ENCODE measurements at regions not wholly inside any gene's neighbourhood (a gene's known extent, or its start where the extent isn't known, plus 50 kb on each side); places are given as distances from the start of the nearest gene placed in this dataset.

GRCh38 chr2:120481446-120482194 is 135.7 kb downstream of the INHBB start:
- no peak for DNase-seq

DNA sequence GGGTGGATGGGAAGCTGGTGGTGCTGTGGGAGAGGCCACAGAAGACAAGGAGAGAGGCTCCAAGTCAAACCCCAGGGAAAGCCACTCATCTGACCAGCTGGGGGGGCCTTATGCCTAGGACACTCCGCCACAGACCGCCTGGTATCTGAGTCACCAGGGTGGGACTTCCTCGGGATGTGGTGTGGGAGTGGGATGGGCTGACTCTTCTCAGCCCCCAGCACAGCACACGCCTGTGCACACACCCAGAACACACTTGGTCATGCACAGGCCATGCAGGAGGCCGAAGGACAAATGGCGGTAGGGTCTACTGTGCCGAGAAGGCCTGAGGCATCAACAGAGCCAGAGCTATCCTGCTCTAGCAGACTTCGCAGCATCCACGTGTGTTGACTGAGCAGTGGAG is 136.4 kb downstream of the INHBB start:
- DNase-seq, result no peak

- DNase-seq, result no peak
Measured at GRCh38 chr2:120483355-120483754, 137.4 kb downstream of the INHBB start.

- no peak for DNase-seq
Measured at GRCh38 chr2:120485096-120485495, 139.2 kb downstream of the INHBB start.

GRCh38 chr2:120486441-120486840 is 140.5 kb downstream of the INHBB start:
- DNase-seq, result no peak

GRCh38 chr2:120486946-120487345 is 141.0 kb downstream of the INHBB start:
- DNase-seq, result no peak

DNA sequence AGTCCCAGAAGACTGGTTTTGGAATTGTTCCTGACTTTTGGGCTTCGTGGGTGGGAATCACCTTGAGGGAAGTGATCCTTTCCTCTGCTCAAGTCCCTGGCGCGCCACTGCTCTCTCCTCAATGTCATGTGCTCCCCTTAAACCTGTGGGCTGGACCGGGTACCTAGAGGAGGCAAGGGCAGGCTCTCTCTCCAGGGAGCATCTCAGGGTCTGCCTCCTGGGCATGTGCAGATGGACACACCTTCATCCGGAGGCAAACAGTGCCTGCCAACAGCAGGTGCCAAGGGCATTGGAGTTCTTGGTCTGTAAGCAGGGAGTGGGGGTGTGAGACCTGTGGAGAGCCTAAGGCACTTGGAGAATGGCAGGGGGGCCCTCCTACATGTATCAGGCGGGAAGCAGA is 142.6 kb downstream of the INHBB start:
- no peak for DNase-seq

DNA sequence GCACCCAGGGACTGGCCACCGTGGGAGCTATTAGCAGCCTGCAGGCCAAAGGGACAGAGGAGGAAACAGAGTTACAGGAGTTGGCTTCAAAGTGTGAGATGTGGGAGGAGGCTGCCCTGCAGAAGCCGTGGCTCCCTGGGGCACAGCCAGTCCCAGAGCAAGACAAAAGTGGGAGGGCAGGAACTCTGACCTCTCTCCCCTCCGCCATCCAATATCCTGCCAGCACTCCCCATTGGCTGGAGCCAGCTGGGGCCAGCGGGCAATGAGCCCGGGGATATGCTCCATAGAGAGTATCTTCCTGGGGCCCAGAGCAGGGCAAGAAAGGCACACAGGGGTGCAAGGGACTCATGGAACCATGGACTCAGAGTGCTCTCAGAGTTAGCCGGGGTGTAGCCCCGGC is 143.1 kb downstream of the INHBB start:
- no peak for DNase-seq

DNA sequence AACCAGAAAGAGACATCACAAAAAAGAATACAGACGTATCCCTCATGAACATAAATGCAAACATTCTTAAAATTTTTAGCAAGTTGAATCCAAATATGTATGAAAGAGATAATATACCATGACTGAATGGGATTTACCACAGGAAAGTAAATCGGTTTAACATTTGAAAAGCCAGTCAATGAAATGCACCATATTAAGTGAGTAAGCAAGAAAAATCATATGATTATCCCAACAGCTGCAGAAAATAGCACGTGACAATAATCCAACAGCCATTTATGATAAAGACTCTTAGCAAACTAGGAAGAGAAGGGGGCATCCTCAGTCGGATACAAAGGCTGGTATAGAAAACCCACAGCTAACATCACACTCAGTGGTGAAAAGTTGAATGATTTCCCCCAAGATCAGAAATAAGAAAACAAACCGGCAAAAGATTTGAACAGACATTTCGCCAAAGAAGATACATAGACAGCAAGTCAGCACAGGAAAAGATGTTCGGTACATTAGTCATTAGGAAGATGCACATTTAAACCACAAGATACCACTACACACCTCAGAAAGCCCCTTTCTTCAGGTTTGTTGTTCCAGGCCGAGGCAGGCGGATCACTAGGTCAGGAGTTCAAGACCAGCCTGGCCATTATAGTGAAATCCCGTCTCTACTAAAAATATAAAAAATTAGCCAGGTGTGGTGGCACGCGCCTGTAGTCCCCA is 144.3 kb downstream of the INHBB start:
- no peak for DNase-seq

GRCh38 chr2:120491111-120491625 is 145.2 kb downstream of the INHBB start:
- no peak for DNase-seq

GRCh38 chr2:120493231-120493630 is 147.3 kb downstream of the INHBB start:
- no peak for DNase-seq

- no peak for DNase-seq
Measured at GRCh38 chr2:120494446-120494845, 148.5 kb downstream of the INHBB start.

GRCh38 chr2:120495586-120495985 is 149.7 kb downstream of the INHBB start:
- DNase-seq, result no peak

DNA sequence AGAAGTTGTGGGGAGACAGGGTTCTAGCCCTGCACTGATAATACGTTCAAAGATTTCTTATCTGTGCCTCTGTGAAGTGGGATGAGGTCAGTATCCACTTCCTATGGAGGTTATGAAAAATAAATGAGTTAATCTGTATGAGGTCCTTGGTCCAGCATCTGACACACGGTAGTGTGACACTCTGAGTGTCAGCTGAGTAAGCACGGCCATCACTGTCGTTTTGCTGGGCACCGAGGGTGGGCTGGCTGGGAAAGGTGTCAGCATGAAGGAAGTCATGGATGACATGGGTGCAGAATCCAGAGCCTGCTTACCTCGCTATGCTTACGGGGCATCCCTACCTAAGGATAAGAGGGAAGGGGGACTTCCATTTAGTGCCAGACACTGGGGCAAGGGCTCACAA is 150.3 kb downstream of the INHBB start:
- DNase-seq, result no peak

GRCh38 chr2:120496759-120497158 is 150.8 kb downstream of the INHBB start:
- DNase-seq, result no peak

DNA sequence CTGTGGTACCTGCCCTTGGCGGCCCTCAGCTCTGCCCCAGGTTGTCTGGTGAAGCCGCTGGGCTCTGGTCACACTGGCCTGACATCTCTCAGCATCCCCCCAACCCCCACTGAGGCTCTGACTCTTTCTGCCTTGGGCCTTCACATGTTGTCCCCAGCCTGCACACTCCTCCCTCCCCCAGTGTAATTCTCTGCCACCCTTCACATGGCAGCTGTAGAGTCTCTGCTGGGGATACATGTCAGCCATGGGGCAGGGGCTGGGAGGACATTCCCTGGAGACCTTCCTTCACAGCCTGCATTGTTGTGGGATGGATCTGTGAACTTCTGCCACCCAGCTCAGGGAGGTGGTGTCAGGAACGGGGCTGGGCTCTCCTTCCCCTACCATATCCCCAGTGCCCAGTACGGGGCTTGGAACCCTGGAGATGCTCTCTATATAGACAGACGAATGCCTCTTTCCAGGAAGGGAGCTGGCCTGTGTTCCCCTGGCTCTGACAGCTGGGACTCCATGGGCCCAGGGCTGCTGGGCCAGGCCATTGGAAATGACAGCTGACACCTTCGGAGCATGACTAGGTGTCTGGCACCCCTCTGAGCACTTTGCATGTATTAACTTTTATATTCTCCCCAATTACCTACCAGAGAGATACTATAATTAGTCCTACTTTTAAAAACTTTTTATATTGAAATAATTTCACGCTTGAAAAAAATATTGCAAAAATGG is 151.5 kb downstream of the INHBB start:
- DNase-seq, result no peak

DNA sequence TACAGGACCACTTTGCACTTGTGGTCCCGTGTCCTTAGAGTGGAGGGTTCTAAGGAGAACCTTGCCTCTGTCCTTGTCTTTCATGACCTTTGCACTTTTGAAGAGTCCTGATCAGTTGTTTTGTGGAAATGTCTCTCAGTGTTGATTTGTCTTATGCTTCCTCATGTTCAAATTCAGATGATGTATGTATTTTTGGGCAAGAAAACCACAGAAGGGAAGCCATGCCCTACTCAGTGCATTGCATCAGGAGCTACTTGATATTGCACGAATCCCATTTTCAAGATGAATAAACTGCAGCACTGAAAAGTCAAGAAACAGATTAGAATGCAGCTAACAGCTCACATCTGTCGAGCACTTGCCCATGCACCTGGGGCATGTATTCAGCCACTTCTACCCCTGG is 152.2 kb downstream of the INHBB start:
- no peak for DNase-seq

DNA sequence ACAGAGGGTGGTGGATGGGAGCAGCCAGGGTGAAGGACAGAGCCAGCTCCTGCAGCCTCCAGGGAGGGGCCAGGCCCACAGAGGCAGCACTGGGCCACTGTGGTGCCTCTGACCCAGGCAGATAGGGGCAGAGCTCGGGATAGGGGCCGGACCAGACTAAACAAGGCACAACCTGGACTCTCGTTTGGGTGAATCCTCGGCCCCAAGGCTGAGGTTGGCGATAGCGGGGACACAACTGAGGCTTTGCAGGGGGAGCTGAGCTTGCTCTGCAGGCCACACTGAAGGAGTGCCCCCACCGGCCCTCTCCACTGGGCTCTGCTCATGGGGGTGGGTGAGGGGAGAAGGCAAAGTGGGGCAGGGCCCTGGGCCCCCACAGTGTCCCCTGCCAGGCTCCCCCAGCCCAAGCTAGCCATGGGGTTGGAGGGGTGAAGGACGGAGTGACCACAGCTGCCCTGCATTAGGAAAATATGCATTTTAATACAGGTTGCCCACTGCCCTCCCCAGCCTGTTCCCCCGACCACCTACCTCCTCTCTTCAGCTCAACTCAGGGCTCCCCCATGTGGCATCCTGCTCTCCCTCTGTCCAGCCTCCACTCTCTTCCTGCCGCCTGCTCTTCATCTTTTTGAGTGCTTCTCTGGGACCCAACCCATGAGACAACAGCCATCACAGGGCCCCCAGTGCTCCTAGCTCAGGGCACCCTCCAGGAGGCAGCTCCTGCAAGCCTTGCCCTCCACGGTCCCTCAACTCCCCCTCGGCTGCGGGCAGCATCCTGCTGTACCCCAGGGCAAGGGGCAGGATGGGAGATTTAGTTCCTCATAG is 152.8 kb downstream of the INHBB start:
- no peak for DNase-seq

DNA sequence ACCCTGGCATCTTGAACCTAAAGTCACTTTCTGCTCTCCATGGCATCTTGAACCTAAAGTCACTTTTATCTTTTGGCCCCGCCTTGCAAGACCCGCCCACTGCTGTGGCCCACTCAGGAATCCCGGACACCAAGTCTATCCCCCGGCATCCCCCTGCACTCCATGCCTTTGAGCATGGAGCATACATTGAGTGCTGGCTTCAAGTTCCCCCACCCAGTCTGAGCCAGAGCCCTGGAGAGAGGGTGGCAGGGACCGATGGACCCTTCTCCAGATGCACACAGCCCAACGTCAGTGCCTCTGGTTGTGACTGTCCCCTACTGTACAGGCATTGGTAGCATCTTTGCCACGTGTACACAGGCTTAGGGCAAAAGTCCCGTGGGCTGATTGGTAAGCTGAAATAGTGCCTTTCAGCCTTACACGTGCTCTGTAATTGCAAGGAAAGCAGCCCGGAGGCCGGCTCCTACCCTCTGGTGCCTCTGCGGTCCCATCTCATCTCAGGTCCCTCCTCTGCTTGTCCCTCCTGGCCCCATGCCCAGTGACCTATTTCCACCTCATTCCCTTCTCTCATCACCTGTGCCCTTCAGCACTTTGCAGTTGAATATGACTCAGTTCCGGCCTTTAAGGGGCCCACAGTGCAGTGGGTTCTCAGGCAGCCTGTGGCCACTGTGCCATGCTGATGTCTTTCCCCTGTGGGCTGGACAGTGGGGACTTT is 154.0 kb downstream of the INHBB start:
- DNase-seq, result no peak

DNA sequence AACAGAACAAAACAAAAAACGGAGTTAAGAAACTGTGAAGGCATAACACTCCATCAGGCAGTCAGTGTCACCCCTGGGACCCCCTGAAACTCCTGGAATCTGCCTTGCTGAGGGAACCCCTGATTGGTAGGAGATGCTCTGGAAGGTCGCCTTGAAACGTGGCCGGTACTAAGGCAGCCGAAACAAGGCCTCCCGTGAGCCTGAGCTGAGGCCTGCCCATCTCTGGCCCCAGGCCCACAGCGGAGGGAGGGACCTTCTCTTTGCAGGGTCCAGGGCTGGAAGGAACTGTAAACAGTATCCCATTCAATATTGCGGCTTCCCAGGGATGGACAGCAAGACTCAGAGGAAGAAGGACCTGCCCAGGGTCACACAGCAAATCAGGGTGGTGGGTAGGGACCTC is 155.7 kb downstream of the INHBB start:
- DNase-seq, result no peak

- DNase-seq, result no peak
Measured at GRCh38 chr2:120502357-120502756, 156.4 kb downstream of the INHBB start.

DNA sequence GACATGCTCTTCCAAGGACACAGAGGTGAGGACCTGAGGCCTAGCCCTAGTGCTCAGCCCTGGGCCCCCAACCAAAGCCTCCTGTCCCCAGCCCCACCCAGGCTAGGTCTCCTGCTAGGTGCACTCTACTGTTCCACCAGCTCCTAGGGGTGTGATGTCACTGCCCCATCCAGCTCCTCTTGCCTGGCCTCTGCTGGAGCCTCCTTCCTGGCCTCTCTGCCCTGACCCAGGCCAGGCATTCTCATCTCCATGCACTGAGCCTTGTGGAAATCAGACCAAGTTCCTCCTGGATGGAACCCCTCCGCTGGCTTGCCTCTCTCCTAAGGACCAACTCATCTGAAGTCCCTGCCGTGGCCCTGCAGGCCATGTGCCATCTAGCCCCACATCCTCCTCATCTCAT is 156.8 kb downstream of the INHBB start:
- no peak for DNase-seq
